GM12878 (cell line): ENCODE measurements at regions not wholly inside any gene's neighbourhood (a gene's known extent, or its start where the extent isn't known, plus 50 kb on each side); places are given as distances from the start of the nearest gene placed in this dataset.

Experiments used
- BRCA1 ChIP-seq: IDR thresholded peaks from 2 replicates; pipeline ENCODE4 v1.6.1; 2011; ENCODE audit warnings: low read depth, low read length, improper control_type of control experiment
- FOS ChIP-seq: IDR thresholded peaks from 3 replicates; pipeline ENCODE4 v1.6.1; 2011; ENCODE audit warnings: borderline replicate concordance; ENCODE audit not compliant: insufficient read length; ENCODE audit errors: extremely low read depth
- GATAD2B ChIP-seq: fragments of 450-650 bp; conservative IDR thresholded peaks from 2 replicates; pipeline ENCODE4 v1.6.1; 2017; ENCODE audit warnings: low read depth, mild to moderate bottlenecking, moderate library complexity
- JUNB ChIP-seq: IDR thresholded peaks from 2 replicates; pipeline ENCODE4 v1.6.1; 2016; ENCODE audit warnings: antibody characterized with exemption, mild to moderate bottlenecking
- MXI1 ChIP-seq: fragments of 150-350 bp; IDR thresholded peaks from 2 replicates; pipeline ENCODE4 v1.6.1; 2011; ENCODE audit warnings: low read depth, mild to moderate bottlenecking, inconsistent platforms, low read length, improper control_type of control experiment
- NFYB ChIP-seq: IDR thresholded peaks from 2 replicates; pipeline ENCODE4 v1.6.1; 2011; ENCODE audit warnings: low read depth, mild to moderate bottlenecking, low read length, improper control_type of control experiment, moderate library complexity; ENCODE audit not compliant: insufficient read depth
- POLR2A ChIP-seq: IDR thresholded peaks from 2 replicates; pipeline ENCODE4 v1.6.1; 2011; ENCODE audit warnings: low read depth, mild to moderate bottlenecking, low read length
- POLR2AphosphoS5 ChIP-seq: IDR thresholded peaks from 2 replicates; pipeline ENCODE4 v1.6.1; 2011; ENCODE audit warnings: mild to moderate bottlenecking, low read length, inconsistent platforms
- REST ChIP-seq: IDR thresholded peaks from 2 replicates; pipeline ENCODE4 v1.6.1; 2012; ENCODE audit warnings: mild to moderate bottlenecking, low read depth, low read length
- SMC3 ChIP-seq: IDR thresholded peaks from 2 replicates; pipeline ENCODE4 v1.6.1; 2011; ENCODE audit warnings: low read length, improper control_type of control experiment, borderline replicate concordance
- SRF ChIP-seq, 2 experiments: IDR thresholded peaks; 2 replicates each; pipeline ENCODE4 v1.6.1; 2011; ENCODE audit warnings: low read depth in 2 of 2, low read length in 2 of 2, mild to moderate bottlenecking in 1 of 2, moderate library complexity in 1 of 2
- YBX1 ChIP-seq: fragments of 450-650 bp; IDR thresholded peaks from 2 replicates; pipeline ENCODE4 v1.6.1; 2016; ENCODE audit warnings: antibody characterized with exemption
- ZNF384 ChIP-seq: IDR thresholded peaks from 2 replicates; pipeline ENCODE4 v1.6.1; 2012; ENCODE audit warnings: low read depth, mild to moderate bottlenecking, low read length, improper control_type of control experiment, borderline replicate concordance
- TF ChIP-seq, protein P1 (sequence below), 3 experiments: IDR thresholded peaks in 2 of 3; conservative IDR thresholded peaks in 1 of 3; 2 replicates each; pipeline ENCODE4 v1.5.1; 2011; ENCODE audit warnings: low read depth in 3 of 3, low read length in 3 of 3, mild to moderate bottlenecking in 3 of 3, control low read depth in 2 of 3, moderate library complexity in 2 of 3, inconsistent platforms in 1 of 3, mixed read lengths in 1 of 3; ENCODE audit not compliant: control insufficient read depth in 2 of 3, insufficient read depth in 1 of 3; ENCODE audit errors: extremely low read depth in 1 of 3

GRCh38 chr7:51929818-51930217, 613.2 kb upstream of the COBL start:
- TF ChIP-seq, protein P1, sequence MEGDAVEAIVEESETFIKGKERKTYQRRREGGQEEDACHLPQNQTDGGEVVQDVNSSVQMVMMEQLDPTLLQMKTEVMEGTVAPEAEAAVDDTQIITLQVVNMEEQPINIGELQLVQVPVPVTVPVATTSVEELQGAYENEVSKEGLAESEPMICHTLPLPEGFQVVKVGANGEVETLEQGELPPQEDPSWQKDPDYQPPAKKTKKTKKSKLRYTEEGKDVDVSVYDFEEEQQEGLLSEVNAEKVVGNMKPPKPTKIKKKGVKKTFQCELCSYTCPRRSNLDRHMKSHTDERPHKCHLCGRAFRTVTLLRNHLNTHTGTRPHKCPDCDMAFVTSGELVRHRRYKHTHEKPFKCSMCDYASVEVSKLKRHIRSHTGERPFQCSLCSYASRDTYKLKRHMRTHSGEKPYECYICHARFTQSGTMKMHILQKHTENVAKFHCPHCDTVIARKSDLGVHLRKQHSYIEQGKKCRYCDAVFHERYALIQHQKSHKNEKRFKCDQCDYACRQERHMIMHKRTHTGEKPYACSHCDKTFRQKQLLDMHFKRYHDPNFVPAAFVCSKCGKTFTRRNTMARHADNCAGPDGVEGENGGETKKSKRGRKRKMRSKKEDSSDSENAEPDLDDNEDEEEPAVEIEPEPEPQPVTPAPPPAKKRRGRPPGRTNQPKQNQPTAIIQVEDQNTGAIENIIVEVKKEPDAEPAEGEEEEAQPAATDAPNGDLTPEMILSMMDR (IDR thresholded peaks at IDR 0.05 in 2 of 3, conservative IDR thresholded peaks at IDR 0.05 in 1 of 3; ENCODE audit: control insufficient read depth in 2 of 3, extremely low read depth in 1 of 3, insufficient read depth in 1 of 3, low read depth in 3 of 3, low read length in 3 of 3) = no peak
- TF ChIP-seq POLR2A (no peak), FOS (no peak), MXI1 (no peak), REST (no peak), POLR2AphosphoS5 (no peak), SMC3 (no peak), YBX1 (no peak), BRCA1 (no peak), NFYB (no peak), ZNF384 (no peak), GATAD2B (no peak), JUNB (no peak), SRF (IDR thresholded peaks at IDR 0.05; ENCODE audit: low read depth in 2 of 2, low read length in 2 of 2) (no peak)
